Psoas muscle (tissue), 7 donors: ENCODE measurements at regions not wholly inside any gene's neighbourhood (a gene's known extent, or its start where the extent isn't known, plus 50 kb on each side); places are given as distances from the start of the nearest gene placed in this dataset.

ENCODE experiments used
- ATAC-seq, 4 donors: fragments of 200-7000 bp; cut with Tn5 transposase; one replicate each; pipeline ENCODE4 v1.9.1; 2020; ENCODE audit warnings: moderate library complexity in 3 of 4, mild to moderate bottlenecking in 2 of 4
- DNase-seq, 2 donors: peaks; one replicate each; pipeline ENCODE4 v3.0.0-alpha.2; 2020
- H3K27ac ChIP-seq: fragments of 200-600 bp; one replicate; pipeline ENCODE4 v1.8.0; 2022
- H3K27me3 ChIP-seq, 3 donors: fragments of 200-600 bp in 1 of 3; one replicate each; pipeline versions ENCODE4 v1.6.1 to v1.8.0; 2013 to 2022; ENCODE audit warnings: low read length in 2 of 3, mild to moderate bottlenecking in 2 of 3, moderate library complexity in 1 of 3; ENCODE audit not compliant: insufficient read depth in 3 of 3
- H3K36me3 ChIP-seq, 2 donors: fragments of 200-600 bp in 1 of 2; one replicate each; pipeline versions ENCODE4 v1.6.1 to v1.8.0; 2013 to 2022; ENCODE audit warnings: low read depth in 1 of 2, mild to moderate bottlenecking in 1 of 2, moderate library complexity in 1 of 2; ENCODE audit not compliant: insufficient read depth in 1 of 2
- H3K4me1 ChIP-seq: fragments of 200-600 bp; one replicate; pipeline ENCODE4 v1.8.0; 2022
- H3K4me3 ChIP-seq: fragments of 200-600 bp; one replicate; pipeline ENCODE4 v1.8.0; 2022; ENCODE audit warnings: mild to moderate bottlenecking
- H3K9me3 ChIP-seq: fragments of 200-600 bp; one replicate; pipeline ENCODE4 v1.8.0; 2022
- CTCF ChIP-seq: fragments of 200-600 bp; IDR thresholded peaks from one replicate; pipeline ENCODE4 v1.8.0; 2022; ENCODE audit warnings: antibody characterized with exemption
- WGBS, 3 donors: extraction: QIAGEN DNeasy Blood & Tissue Kit; methylation state at CpG; one replicate each; pipeline versions ENCODE4 v1.1.6 to v1.1.7; 2013; 5-methylcytosine and 5-hydroxymethylcytosine counted together
- intact Hi-C, 2 donors: fragments of 100-400 bp; cut with DNase I; formaldehyde crosslinking; loops; one replicate each; pipeline versions ENCODE4 v1.11.0 to v1.14.2; 2022
- donor health status: healthy with polysubstance abuse.
- donor health status: DM: no; HTN: no; CAD: no; lungs with moderate emphysema.
- donor health status: Bipolar disorder and iron deficiency.
- donor health status: healthy.
- donor health status: DM: yes; HTN: yes; CAD: no.
- donor health status: DM: no; HTN: no; CAD: no.
- donor health status: DM: yes; HTN: yes; CAD: no.

- Histone ChIP-seq H3K4me3 (no peak overlapping the region), H3K36me3 (no peaks in the 10 kb centered on the region), H3K4me1 (no peaks in the 10 kb centered on the region), H3K27me3 (no peaks in the 10 kb centered on the region), H3K27ac (no peak overlapping the region), H3K9me3 (peaks cover 7% of the 10 kb centered on the region)
- intact Hi-C loops = no loop called here
- ATAC-seq = no peak
- TF ChIP-seq CTCF = no peak
- 73 to 77% (median 77%) methylated on average over 1 of the region's 1 CpG for WGBS, 3 donors
- DNase-seq = no peak
These were observed 78.0 kb upstream of the CTSC start for GRCh38 chr11:88415495-88415894.

DNA sequence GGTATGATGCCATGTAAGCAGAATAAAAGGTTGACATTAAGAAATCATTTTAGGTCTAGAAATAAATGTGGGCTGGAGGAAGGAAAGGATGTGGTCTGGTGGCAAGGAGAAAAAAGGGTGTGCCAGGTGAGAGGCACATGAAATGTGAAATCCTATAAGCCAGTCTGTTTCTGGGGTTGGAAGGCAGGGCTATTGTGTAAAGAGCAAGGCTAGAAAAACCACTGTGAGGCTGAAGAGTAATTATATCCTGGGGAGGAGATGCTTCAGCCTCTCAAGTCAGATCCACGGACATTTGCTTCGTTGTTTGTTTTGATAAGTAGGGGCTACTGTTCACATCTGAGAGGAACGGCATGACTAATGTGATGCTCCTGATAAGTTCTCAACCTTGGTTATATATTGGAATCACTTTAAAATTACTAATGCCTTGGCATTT, 77.5 kb upstream of the CTSC start:
- H3K27ac ChIP-seq = no peak overlapping the region
- H3K36me3 ChIP-seq = no peaks in the 10 kb centered on the region
- TF ChIP-seq CTCF = no peak
- no peak overlapping the region for H3K4me3 ChIP-seq
- H3K9me3 ChIP-seq = peaks cover 7% of the 10 kb centered on the region
- H3K4me1 ChIP-seq = no peaks in the 10 kb centered on the region
- DNase-seq = no peak
- WGBS, 3 donors = 56 to 77% (median 61%) methylated on average over 3 of the region's 3 CpGs
- ATAC-seq = no peak
- intact Hi-C loops = no loop called here
- H3K27me3 ChIP-seq = no peaks in the 10 kb centered on the region

DNA sequence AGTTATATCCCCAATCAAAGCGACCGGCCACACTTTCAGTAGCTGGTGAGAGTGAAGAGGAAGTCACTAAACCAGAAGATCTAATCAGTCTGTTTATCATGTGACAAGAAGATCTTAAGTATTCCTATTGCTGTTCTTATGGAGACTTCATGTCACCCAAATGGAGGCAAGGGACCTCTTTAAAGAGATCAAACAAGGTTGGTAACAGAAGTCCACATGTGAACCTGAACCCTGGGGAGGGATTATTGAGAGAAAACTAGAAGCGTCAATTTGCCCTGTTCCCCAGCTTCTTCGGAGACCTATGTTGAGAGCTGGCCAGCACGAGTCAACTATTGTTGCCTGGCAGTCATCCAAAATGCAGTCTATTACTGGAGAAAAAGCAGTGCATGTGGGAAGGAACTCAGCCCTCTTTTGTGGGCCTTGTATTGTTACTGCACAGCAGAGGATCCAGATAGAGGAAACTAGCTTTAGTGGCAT, 76.9 kb upstream of the CTSC start:
- WGBS, 3 donors = 20 to 27% (median 22%) methylated on average over 5 of the region's 5 CpGs
- peaks cover 7% of the 10 kb centered on the region for H3K9me3 ChIP-seq
- intact Hi-C loops = no loop called here

DNA sequence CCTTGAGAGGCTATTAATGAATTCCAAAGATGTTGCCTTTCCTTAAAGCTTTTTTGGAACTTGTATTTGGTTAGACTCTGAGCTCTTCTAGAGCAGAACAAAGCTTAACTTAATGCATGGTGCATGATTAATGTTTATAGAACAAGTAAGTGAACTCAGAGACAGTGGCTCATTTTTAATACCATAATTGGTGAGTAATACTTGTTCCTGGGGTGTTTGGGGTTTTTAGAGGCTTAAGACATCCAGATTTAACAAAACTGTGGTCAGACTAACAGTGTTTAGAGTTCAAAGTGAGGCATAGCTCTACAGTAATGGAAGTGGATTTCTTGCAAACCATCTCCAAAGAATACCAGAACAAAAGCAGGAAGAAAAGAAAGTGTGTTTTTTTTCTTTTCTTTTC, 73.7 kb upstream of the CTSC start:
- Histone ChIP-seq H3K4me3 (no peak overlapping the region), H3K4me1 (no peaks in the 10 kb centered on the region), H3K9me3 (no peaks in the 10 kb centered on the region), H3K36me3 (no peaks in the 10 kb centered on the region), H3K27ac (no peak overlapping the region), H3K27me3 (no peaks in the 10 kb centered on the region)
- intact Hi-C loops = no loop called here
- no peak for TF ChIP-seq CTCF
- ATAC-seq (no peak), DNase-seq (no peak)

More for the DNA sequence above, 76.9 kb upstream of the CTSC start:
- H3K27ac ChIP-seq = no peak overlapping the region
- H3K4me3 ChIP-seq = no peak overlapping the region
- no peaks in the 10 kb centered on the region for H3K4me1 ChIP-seq
- TF ChIP-seq CTCF = no peak
- no peak for DNase-seq
- no peaks in the 10 kb centered on the region for H3K36me3 ChIP-seq
- ATAC-seq = no peak
- no peaks in the 10 kb centered on the region for H3K27me3 ChIP-seq

- TF ChIP-seq CTCF = no peak
- DNase-seq = no peak
- WGBS, 3 donors = 83 to 92% (median 87%) methylated on average over 3 of the region's 3 CpGs
These were observed 73.1 kb upstream of the CTSC start for GRCh38 chr11:88410656-88411055.

More at GRCh38 chr11:88410656-88411055, 73.1 kb upstream of the CTSC start:
- Histone ChIP-seq H3K27me3 (no peaks in the 10 kb centered on the region), H3K27ac (no peak overlapping the region), H3K9me3 (no peaks in the 10 kb centered on the region), H3K36me3 (no peaks in the 10 kb centered on the region), H3K4me3 (no peak overlapping the region), H3K4me1 (no peaks in the 10 kb centered on the region)
- no peak for ATAC-seq
- intact Hi-C loops = no loop called here
